SK-N-SH (cell line): ENCODE measurements at regions not wholly inside any gene's neighbourhood (a gene's known extent, or its start where the extent isn't known, plus 50 kb on each side); places are given as distances from the start of the nearest gene placed in this dataset.

Experiments used
- TAF1 ChIP-seq: IDR thresholded peaks from 2 replicates; pipeline ENCODE4 v1.6.1; 2012; ENCODE audit warnings: low read depth, mild to moderate bottlenecking, low read length, moderate library complexity, borderline replicate concordance
- USF2 ChIP-seq: fragments of 150-350 bp; IDR thresholded peaks from 2 replicates; pipeline ENCODE4 v1.6.1; 2017; ENCODE audit warnings: antibody characterized with exemption, low read length, low read depth, borderline replicate concordance

- TF ChIP-seq USF2 (no peak), TAF1 (no peak)
These were observed 62.7 kb downstream of the CCDC74A start for GRCh38 chr2:131590366-131590765.
